22Rv1 (cell line): ENCODE measurements at regions not wholly inside any gene's neighbourhood (a gene's known extent, or its start where the extent isn't known, plus 50 kb on each side); places are given as distances from the start of the nearest gene placed in this dataset.

Experiments
- CTCF ChIP-seq: fragments of 450-650 bp; IDR thresholded peaks from 2 replicates; pipeline ENCODE4 v1.5.1; 2017; ENCODE audit warnings: mild to moderate bottlenecking
- ZFX ChIP-seq: fragments of 450-650 bp; IDR thresholded peaks from 2 replicates; pipeline ENCODE4 v1.6.1; 2017; ENCODE audit warnings: antibody characterized with exemption, borderline replicate concordance

- TF ChIP-seq CTCF (no peak), ZFX (no peak)
Measured at GRCh38 chr10:3949711-3950110, 164.7 kb upstream of the KLF6 start.
